ENCODE measurements at regions not wholly inside any gene's neighbourhood (a gene's known extent, or its start where the extent isn't known, plus 50 kb on each side); places are given as distances from the start of the nearest gene placed in this dataset.

GRCh38 chr5:104130320-104130719 lies 567.7 kb upstream of the NUDT12 start:
- TF ChIP-seq RAD21 (IDR thresholded peaks at IDR 0.05; ENCODE audit: low read length) (no peak), CTCF (conservative IDR thresholded peaks at IDR 0.05; ENCODE audit: low read depth, low read length) (no peak), RFX5 (IDR thresholded peaks at IDR 0.05; ENCODE audit: low read depth, low read length) (no peak), USF2 (IDR thresholded peaks at IDR 0.05; ENCODE audit: low read depth, low read length) (no peak), CEBPB (IDR thresholded peaks at IDR 0.05; ENCODE audit: low read depth, low read length) (no peak)

Data from IMR-90 (cell line).